GM19240 (cell line): ENCODE measurements at regions not wholly inside any gene's neighbourhood (a gene's known extent, or its start where the extent isn't known, plus 50 kb on each side); places are given as distances from the start of the nearest gene placed in this dataset.

Experiments
- DNase-seq: peaks from one replicate; pipeline ENCODE4 v3.0.0; 2011; ENCODE audit warnings: low spot score; ENCODE audit not compliant: insufficient read length

DNA sequence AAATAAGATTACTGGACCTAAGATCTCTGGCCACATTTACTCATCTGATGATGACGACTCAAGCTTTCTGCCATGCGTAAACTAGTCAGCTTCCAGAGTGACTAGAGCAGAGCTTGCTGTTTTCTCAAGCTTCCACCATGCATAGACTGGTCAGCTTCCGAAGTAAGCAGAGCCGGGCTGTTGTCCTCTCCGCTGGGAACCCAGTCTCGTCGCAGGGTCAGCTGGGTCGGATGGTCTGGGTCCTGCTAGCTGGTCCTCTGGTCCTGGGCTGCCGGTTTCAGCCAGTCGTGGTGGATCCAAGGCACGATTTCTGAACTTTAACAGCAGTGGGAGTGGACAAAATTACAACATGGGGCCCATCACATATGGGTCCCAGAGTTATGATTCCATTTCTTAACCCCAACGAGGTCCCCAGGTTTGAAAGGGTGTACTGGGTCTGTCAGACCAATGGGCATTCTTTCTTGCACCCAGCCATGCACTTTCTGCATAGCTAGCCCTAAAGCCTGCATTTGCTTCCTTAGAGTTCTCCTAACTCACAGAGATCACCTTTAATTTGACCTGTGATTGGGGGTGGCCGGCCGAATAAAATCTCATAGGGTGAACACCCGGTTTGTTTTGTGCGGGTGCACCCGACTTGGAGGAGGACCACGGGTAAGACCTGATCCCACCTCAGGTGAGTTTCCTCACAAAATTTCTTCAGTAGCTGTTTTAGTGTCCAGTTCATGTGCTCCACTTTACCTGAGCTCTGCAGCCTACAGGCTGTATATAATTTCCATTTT lies 1312.8 kb downstream of the TMEM121 start:
- no peak for DNase-seq

GRCh38 chr14:106840258-106840657 lies 1313.9 kb downstream of the TMEM121 start:
- no peak for DNase-seq

- no peak for DNase-seq
These were observed 1314.6 kb downstream of the TMEM121 start for GRCh38 chr14:106840991-106841390.

DNA sequence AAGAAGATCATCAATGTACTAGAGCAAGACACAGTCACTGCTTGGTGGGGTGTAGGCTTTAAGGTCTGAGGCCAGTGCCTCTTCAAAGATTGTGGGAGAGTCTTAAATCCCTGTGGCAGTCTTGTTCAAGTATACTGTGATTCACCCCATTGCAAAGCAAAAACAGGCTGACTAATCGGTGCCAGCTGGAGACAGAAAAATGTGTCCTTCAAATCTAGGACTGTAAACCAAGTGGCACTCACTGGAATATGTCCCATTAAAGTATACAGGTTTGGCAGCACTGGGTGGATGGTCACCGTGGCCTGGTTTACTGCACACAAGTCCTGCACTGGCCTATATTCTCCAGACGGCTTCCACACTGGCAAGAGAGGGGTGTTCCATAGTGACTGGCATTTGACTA lies 1315.3 kb downstream of the TMEM121 start:
- DNase-seq, result no peak

GRCh38 chr14:106842687-106843086 lies 1316.3 kb downstream of the TMEM121 start:
- DNase-seq, result no peak

DNA sequence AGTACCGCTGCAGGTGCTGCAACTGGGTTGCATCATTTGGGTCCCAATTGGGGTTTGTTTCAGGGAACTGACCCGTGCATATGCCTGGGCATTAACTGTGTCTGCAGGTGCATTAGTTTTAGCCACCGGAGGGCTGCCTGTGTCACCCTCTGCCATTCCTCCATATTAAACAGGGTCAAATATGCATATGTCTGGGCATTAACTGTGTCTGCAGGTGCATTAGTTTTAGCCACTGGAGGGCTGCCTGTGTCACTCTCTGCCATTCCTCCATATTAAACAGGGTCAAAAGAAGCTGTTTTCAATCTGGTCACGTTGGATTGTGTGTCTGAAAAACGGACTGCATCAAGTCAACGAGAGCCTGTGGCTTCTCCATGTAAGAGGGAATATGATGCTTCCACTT lies 1317.0 kb downstream of the TMEM121 start:
- DNase-seq, result no peak

DNA sequence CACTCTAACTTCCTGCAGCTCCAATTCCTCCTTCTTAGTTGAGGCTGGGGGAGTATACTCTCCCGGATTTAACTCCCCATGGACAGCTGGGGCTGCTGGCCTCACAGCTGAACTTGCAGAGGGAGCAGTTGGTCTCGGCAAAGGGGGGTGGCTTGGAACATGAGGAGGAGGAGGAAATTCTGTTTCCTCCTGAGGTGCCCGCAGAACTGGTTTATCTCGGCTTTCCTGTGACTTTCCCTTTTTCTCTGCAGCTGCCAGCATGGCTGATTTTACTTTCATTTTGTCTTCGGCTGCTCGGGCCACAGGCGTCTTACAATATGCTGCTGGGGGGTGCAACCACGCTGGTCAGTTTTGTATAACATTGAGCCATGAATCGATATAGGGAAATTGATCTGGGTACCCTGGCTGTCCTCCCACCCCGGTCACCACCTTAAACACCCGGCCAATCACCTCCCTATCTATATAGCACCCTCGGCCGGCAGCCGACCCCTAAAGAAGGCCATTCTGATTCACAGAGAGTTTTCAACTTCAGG lies 1317.6 kb downstream of the TMEM121 start:
- no peak for DNase-seq

DNA sequence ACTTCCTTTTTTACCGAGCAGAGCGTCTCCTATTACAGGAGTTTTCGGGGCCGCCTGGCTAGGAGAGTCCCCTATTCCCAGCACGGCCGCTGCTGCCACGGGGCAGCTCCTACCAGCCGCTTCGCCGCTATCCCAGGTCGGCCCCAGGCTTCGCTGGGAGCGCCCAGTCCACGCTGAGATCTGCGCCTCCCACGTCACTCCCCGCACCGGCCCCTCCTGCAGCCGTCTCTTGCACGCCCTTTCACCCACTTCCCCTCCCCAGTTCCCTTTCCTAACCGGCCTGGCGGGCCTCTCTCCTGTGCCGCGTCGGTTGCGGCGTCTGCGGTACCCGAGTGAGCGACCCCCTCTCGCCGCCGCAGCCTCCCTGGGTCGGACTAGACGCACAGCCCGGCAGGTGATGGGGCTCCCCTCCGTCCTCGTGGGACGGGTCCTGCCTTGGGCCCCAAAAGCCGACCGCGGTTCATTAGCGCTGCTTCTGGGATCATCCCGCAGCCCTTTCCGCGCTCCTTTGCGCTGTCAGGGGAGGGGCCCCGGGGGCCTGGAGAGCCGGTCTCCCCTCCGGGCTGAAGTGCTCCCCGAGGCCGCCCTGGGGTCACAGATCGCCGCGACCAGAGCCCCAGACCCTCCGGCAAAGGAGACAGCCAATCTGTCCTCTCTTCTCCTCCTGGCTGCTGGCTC lies 1318.4 kb downstream of the TMEM121 start:
- DNase-seq, result no peak

GRCh38 chr14:106845286-106846087 lies 1319.1 kb downstream of the TMEM121 start:
- no peak for DNase-seq

DNA sequence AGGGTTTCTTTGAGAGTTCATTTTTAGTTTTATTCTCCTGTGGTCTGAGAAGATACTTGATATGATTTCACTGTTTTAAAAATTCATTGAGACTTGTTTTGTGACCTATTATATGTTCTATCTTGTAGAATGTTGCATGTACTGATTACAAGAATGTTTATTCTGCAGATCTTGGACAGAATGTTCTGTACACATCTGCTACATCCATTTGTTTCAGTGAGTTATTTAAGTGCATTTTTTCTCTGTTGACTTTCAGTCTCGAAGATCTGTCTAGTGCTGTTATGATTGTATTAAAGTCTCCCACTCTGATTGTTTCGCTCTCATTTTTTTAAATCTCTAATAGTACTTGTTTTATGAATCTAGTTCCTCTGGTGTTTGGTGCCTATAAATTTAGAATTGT lies 1319.8 kb downstream of the TMEM121 start:
- no peak for DNase-seq

DNA sequence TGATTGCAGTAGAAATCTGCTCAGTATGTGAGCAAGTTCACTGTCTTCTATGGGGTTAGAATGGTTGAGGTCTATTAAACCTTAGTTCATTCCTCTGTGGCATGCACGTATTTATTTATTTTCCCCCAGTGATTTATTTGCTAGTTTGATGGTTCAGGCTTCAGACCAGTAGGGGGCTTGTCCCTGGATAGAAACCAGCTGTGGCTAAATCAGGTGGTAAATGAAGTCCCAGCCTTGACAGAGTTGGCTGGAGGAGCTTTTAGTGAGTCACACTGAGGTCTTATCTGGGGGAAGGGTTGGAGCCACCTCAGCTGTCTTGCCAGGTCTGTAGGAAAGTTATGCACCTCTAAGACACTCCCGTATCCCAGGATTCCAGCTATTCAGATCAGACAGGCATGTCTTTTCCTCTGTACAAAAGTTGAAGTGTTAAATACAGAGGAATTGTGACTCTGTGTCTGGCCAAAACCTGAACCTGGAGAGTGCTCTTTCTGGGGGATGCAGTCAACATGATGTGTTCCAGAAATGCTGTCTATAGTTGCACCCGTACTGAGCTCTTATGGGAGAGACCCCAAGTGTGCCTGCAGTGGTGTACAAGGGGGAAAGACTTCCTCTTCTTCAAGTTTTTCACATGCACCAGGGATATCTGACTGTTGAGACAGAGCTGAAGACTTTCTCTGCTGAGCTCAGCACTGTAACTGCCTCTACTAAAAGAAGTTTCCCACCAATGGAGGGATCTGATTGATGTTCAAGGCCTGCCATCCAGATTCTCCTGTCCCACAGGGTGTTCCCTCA lies 1322.1 kb downstream of the TMEM121 start:
- DNase-seq, result no peak

DNA sequence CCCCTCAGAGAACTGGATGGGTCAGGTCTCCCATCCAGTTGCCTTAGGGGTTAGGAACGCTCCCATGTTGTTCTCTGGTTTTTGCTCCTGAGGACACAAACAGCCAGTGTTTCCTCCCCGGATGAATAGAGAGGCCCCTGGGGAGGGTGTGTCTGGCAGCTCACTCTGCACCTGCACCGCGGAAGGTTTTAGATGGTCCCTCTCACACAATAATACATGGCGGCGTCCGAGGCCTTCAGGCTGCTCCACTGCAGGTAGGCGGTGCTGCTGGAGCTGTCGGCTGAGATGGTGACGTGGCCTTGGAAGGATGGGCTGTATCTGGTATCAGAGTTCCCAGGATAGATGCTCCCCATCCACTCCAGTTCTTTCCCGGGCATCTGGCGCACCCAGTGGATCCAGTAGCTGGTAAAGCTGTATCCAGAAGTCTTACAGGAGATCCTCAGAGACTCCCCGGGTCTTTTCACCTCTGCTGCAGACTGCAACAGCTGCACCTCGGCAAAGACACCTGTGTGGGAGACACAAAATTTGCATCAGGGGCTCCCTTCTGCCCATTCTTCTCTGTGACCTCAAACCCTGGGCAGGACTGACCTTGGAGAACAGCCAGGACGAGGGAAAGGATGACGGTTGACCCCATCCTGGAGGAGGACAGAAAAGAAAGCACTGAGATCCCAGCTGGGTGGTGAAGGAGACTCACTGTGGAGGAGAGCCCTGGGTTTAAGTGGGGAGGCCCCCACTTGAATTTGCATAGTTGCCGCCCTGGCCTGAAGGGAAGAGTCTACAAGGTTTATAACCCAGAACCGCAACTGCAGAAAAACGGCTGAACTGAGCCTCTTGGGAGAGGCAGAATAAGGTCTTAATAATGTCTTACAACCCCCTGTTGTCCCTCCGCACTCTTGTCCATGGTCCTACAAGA lies 1324.8 kb downstream of the TMEM121 start:
- no peak for DNase-seq

DNA sequence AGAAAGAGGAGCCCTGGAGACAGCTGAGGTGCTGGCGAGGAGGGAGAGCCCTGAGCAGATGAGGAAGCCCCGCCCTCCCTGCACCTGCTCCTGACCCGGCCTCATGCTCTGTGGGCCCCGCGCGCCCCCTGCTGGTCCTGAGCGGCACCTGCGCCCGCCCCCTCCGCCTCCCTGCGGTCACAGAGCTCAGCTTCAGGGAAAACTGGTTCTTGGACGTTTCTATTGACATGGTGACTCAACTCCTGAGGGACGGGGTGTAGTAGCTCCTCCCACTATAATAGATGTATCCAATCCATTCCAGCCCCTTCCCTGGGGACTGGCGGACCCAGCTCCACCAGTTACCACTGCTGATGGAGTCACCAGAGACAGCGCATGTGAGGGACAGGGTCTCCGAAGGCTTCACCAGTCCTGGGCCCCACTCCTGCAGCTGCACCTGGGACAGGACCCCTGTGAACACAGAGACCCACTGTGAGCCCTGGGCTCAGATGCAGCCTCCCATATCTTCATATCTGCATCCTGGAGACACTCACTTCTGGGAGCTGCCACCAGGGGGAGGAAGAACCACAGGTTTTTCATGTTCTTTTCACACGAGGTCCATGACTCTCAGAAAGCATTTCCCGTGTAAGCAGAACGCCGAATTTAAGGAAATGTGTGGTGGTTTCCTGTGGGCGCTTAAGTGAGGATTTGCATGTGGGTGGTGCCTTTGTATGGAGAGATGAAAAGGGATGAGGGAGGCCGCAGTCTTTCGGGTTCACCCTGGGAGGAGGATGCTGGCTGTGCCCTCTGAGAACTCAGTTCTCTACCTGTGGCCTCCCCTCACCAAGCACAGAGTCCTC lies 1346.4 kb downstream of the TMEM121 start:
- DNase-seq, result no peak

DNA sequence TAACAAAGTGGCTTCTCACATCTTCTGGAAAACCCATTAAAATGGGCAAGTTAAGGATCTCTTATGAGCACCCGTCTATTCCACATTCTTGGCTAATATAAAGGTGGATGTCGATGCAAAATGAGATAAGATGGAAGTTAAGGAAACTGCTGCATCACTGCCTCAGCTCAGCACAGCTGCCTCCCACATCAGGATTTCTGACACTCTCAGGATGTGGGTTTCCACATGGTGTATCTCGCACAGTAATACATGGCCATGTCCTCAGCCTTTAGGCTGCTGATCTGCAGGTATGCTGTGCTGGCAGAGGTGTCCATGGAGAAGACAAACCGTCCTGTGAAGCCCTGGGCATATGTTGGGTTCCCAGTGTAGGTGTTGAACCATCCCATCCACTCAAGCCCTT lies 1348.0 kb downstream of the TMEM121 start:
- DNase-seq, result no peak

DNA sequence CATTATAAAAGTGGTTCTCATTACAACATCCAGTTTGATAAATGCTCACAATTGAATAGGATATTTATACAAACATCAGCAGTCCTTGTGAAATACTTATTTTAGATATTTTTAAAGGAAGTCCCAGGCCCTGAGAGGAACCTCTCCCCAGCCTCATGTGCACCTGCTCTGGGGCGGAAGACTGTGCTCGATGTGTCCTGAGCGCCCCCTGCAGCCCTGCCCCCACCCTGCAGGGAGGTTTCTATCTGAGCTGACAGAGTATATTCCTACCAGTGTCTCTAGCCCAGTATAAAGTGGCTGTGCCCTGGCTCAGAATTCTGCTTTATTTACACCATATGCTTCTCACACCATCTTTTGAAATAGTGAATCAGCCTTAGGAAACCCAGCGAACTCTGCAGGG lies 1349.1 kb downstream of the TMEM121 start:
- no peak for DNase-seq

- no peak for DNase-seq
These were observed 1350.3 kb downstream of the TMEM121 start for GRCh38 chr14:106876711-106877110.

DNA sequence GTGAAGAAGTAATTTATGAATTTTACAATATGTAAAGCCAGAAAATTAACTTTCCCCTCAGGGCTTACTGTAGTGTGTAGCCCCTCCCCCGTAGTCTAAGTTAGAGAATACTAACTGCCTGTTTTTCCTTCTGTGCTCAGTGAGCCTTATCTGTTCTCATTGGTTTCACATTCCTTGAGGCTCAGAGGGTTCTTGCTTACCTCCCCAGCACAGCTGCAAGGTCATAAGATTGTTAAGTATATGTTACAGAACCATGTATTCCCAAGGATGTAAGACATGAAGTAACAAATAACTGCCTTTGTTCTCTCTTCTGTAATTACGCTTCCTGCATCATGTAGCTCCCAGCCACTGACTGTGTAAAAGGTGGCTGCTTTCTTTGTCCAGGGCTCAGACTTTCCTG lies 1351.1 kb downstream of the TMEM121 start:
- no peak for DNase-seq

- DNase-seq, result peak; percentile 59
These were observed 1352.9 kb downstream of the TMEM121 start for GRCh38 chr14:106879241-106879640.

- DNase-seq, result no peak
These were observed 1356.9 kb downstream of the TMEM121 start for GRCh38 chr14:106883218-106883692.
